ENCODE measurements at regions not wholly inside any gene's neighbourhood (a gene's known extent, or its start where the extent isn't known, plus 50 kb on each side); places are given as distances from the start of the nearest gene placed in this dataset.

- no peak for TF ChIP-seq SIN3A (IDR thresholded peaks at IDR 0.05; ENCODE audit: borderline replicate concordance, insufficient read depth, low read depth, low read length)
These were observed 466.6 kb upstream of the TNP1 start (continued) for GRCh38 chr2:217326238-217327022.

DNA sequence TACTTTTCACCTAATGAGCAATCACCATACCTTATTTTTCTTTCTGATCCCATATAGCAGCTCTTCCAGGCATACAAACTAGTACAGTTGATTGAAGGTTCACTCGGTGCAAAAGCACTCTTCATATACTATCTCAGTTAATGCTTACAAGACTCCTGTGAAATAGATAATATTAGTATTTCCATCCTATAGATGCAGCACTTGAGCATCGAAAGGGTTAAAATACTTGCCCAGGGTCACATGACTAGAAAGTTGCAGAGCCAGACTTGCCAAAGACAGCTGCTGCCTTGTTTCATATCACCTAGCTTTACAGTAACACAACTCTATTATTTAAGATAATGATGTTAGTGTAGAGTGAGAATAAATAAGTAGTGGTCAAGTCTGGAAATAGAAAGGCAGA, 466.0 kb upstream of the TNP1 start:
- BruUV-seq (replicated peaks) = no TSS peak
- Histone ChIP-seq H3K36me3 (ENCODE audit: control insufficient read depth, insufficient read depth, low read length) (no peaks in the 10 kb centered on the region), H3K4me1 (ENCODE audit: control insufficient read depth, insufficient read depth, low read length) (no peaks in the 10 kb centered on the region), H3K9me3 (ENCODE audit: control insufficient read depth, insufficient read depth, low read depth, low read length) (no peaks in the 10 kb centered on the region), H3K27me3 (ENCODE audit: control insufficient read depth, insufficient read depth, low read length) (no peaks in the 10 kb centered on the region), H3K4me3 (ENCODE audit: low read depth in 2 of 2, low read length in 2 of 2) (no peak overlapping the region), H3K27ac (ENCODE audit: low read length) (no peak overlapping the region)
- no peak for ATAC-seq
- POLR2A ChIA-PET = no interaction called here
- intact Hi-C loops (cut with micrococcal nuclease; ENCODE audit: unreplicated experiment) (no loop called here), in situ Hi-C loops (cut with HindIII; ENCODE audit: low pct_unique_long_range_greater_than_20kb, low sequenced_read_pairs) (no loop called here)
- no peak for DNase-seq (ENCODE audit: low read depth, low spot score)
- TF ChIP-seq, protein P1, sequence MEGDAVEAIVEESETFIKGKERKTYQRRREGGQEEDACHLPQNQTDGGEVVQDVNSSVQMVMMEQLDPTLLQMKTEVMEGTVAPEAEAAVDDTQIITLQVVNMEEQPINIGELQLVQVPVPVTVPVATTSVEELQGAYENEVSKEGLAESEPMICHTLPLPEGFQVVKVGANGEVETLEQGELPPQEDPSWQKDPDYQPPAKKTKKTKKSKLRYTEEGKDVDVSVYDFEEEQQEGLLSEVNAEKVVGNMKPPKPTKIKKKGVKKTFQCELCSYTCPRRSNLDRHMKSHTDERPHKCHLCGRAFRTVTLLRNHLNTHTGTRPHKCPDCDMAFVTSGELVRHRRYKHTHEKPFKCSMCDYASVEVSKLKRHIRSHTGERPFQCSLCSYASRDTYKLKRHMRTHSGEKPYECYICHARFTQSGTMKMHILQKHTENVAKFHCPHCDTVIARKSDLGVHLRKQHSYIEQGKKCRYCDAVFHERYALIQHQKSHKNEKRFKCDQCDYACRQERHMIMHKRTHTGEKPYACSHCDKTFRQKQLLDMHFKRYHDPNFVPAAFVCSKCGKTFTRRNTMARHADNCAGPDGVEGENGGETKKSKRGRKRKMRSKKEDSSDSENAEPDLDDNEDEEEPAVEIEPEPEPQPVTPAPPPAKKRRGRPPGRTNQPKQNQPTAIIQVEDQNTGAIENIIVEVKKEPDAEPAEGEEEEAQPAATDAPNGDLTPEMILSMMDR (IDR thresholded peaks at IDR 0.05) = no peak
- TF ChIP-seq SIN3A (IDR thresholded peaks at IDR 0.05; ENCODE audit: borderline replicate concordance, insufficient read depth, low read depth, low read length) = no peak
- no peak for TF ChIP-seq TCF7L2 (IDR thresholded peaks at IDR 0.05; ENCODE audit: low read depth, low read length)
- TF ChIP-seq POLR2AphosphoS5 (IDR thresholded peaks at IDR 0.05; ENCODE audit: low read depth, low read length) = no peak
- TF ChIP-seq, protein P2, sequence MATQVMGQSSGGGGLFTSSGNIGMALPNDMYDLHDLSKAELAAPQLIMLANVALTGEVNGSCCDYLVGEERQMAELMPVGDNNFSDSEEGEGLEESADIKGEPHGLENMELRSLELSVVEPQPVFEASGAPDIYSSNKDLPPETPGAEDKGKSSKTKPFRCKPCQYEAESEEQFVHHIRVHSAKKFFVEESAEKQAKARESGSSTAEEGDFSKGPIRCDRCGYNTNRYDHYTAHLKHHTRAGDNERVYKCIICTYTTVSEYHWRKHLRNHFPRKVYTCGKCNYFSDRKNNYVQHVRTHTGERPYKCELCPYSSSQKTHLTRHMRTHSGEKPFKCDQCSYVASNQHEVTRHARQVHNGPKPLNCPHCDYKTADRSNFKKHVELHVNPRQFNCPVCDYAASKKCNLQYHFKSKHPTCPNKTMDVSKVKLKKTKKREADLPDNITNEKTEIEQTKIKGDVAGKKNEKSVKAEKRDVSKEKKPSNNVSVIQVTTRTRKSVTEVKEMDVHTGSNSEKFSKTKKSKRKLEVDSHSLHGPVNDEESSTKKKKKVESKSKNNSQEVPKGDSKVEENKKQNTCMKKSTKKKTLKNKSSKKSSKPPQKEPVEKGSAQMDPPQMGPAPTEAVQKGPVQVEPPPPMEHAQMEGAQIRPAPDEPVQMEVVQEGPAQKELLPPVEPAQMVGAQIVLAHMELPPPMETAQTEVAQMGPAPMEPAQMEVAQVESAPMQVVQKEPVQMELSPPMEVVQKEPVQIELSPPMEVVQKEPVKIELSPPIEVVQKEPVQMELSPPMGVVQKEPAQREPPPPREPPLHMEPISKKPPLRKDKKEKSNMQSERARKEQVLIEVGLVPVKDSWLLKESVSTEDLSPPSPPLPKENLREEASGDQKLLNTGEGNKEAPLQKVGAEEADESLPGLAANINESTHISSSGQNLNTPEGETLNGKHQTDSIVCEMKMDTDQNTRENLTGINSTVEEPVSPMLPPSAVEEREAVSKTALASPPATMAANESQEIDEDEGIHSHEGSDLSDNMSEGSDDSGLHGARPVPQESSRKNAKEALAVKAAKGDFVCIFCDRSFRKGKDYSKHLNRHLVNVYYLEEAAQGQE (IDR thresholded peaks at IDR 0.05; ENCODE audit: insufficient read depth in 1 of 2, low read depth in 2 of 2, low read length in 1 of 2) = no peak
- CTCF ChIA-PET = no interaction called here

- ATAC-seq = no peak
These were observed 465.4 kb upstream of the TNP1 start for GRCh38 chr2:217325251-217325650.

More at GRCh38 chr2:217325251-217325650, 465.4 kb upstream of the TNP1 start:
- CTCF ChIA-PET = no interaction called here
- H3K27ac ChIP-seq (ENCODE audit: low read length) = no peak overlapping the region
- no peaks in the 10 kb centered on the region for H3K4me1 ChIP-seq (ENCODE audit: control insufficient read depth, insufficient read depth, low read length)
- intact Hi-C loops (cut with micrococcal nuclease; ENCODE audit: unreplicated experiment) (no loop called here), in situ Hi-C loops (cut with HindIII; ENCODE audit: low pct_unique_long_range_greater_than_20kb, low sequenced_read_pairs) (no loop called here)
- POLR2A ChIA-PET = no interaction called here
- H3K36me3 ChIP-seq (ENCODE audit: control insufficient read depth, insufficient read depth, low read length) = no peaks in the 10 kb centered on the region
- H3K27me3 ChIP-seq (ENCODE audit: control insufficient read depth, insufficient read depth, low read length) = no peaks in the 10 kb centered on the region
- DNase-seq (ENCODE audit: low read depth, low spot score) = no peak
- H3K4me3 ChIP-seq (ENCODE audit: low read depth in 2 of 2, low read length in 2 of 2) = no peak overlapping the region
- BruUV-seq (replicated peaks) = no TSS peak
- H3K9me3 ChIP-seq (ENCODE audit: control insufficient read depth, insufficient read depth, low read depth, low read length) = no peaks in the 10 kb centered on the region
- TF ChIP-seq, protein P1 (IDR thresholded peaks at IDR 0.05) = no peak
- TF ChIP-seq, protein P2 (IDR thresholded peaks at IDR 0.05; ENCODE audit: insufficient read depth in 1 of 2, low read depth in 2 of 2, low read length in 1 of 2) = no peak
- TF ChIP-seq SIN3A (IDR thresholded peaks at IDR 0.05; ENCODE audit: borderline replicate concordance, insufficient read depth, low read depth, low read length) = no peak
- no peak for TF ChIP-seq POLR2AphosphoS5 (IDR thresholded peaks at IDR 0.05; ENCODE audit: low read depth, low read length)
- no peak for TF ChIP-seq TCF7L2 (IDR thresholded peaks at IDR 0.05; ENCODE audit: low read depth, low read length)

Measured in Panc1 (cell line).